ENCODE measurements at regions not wholly inside any gene's neighbourhood (a gene's known extent, or its start where the extent isn't known, plus 50 kb on each side); places are given as distances from the start of the nearest gene placed in this dataset.

GRCh38 chr5:31131381-31131891 lies 62.0 kb upstream of the CDH6 start:
- Histone ChIP-seq H3K9me3 (ENCODE audit: low read depth) (no peaks in the 10 kb centered on the region), H3F3A (ENCODE audit: low read depth) (no peaks in the 10 kb centered on the region), H3K79me2 (ENCODE audit: low read depth) (no peaks in the 10 kb centered on the region), H3K4me3 (no peak overlapping the region), H3K27me3 (no peaks in the 10 kb centered on the region), H3K4me2 (no peak overlapping the region), H3K9ac (no peak overlapping the region), H3K27ac (no peak overlapping the region), H3K4me1 (no peaks in the 10 kb centered on the region), H3K36me3 (no peaks in the 10 kb centered on the region), H2AFZ (replicated peaks) (no peak overlapping the region), H4K20me1 (ENCODE audit: low read depth) (no peaks in the 10 kb centered on the region)
- no peak for DNase-seq (ENCODE audit: low spot score)
- Mint-ChIP-seq H3K27ac (no peak overlapping the region), H3K36me3 (peaks cover 1% of the 10 kb centered on the region), H3K27me3 (ENCODE audit: insufficient read depth, low read depth) (peaks cover 9% of the 10 kb centered on the region), H3K4me1 (peaks cover 16% of the 10 kb centered on the region), H3K4me3 (no peak overlapping the region), H3K9me3 (peaks cover 23% of the 10 kb centered on the region)
- TF ChIP-seq CTCF (IDR thresholded peaks at IDR 0.05) = no peak
- no peak for TF ChIP-seq EZH2 (IDR thresholded peaks at IDR 0.05)
- no peak for TF ChIP-seq EZH2phosphoT487 (IDR thresholded peaks at IDR 0.05)

- Histone ChIP-seq H3K9ac (no peak overlapping the region), H3K9me3 (ENCODE audit: low read depth) (no peaks in the 10 kb centered on the region), H3K36me3 (no peaks in the 10 kb centered on the region), H3K4me2 (no peak overlapping the region), H4K20me1 (ENCODE audit: low read depth) (no peaks in the 10 kb centered on the region), H3K4me3 (no peak overlapping the region), H3K27me3 (no peaks in the 10 kb centered on the region), H3K4me1 (no peaks in the 10 kb centered on the region), H3F3A (ENCODE audit: low read depth) (no peaks in the 10 kb centered on the region), H3K79me2 (ENCODE audit: low read depth) (no peaks in the 10 kb centered on the region), H2AFZ (replicated peaks) (no peak overlapping the region), H3K27ac (no peak overlapping the region)
- TF ChIP-seq EZH2phosphoT487 (IDR thresholded peaks at IDR 0.05) = no peak
- TF ChIP-seq EZH2 (IDR thresholded peaks at IDR 0.05) = no peak
- TF ChIP-seq CTCF (IDR thresholded peaks at IDR 0.05) = no peak
- Mint-ChIP-seq H3K4me1 (peaks cover 16% of the 10 kb centered on the region), H3K27ac (no peak overlapping the region), H3K27me3 (ENCODE audit: insufficient read depth, low read depth) (peaks cover 8% of the 10 kb centered on the region), H3K9me3 (peaks cover 27% of the 10 kb centered on the region), H3K4me3 (no peak overlapping the region), H3K36me3 (peaks cover 3% of the 10 kb centered on the region)
- DNase-seq (ENCODE audit: low spot score) = no peak
These were observed 62.8 kb upstream of the CDH6 start for GRCh38 chr5:31130676-31131075.

GRCh38 chr5:31124651-31125305 lies 68.7 kb upstream of the CDH6 start:
- Histone ChIP-seq H3K79me2 (ENCODE audit: low read depth) (no peaks in the 10 kb centered on the region), H3K27ac (no peak overlapping the region), H3K4me2 (no peak overlapping the region), H3K4me1 (peaks cover 32% of the 10 kb centered on the region), H4K20me1 (ENCODE audit: low read depth) (no peaks in the 10 kb centered on the region), H3K27me3 (no peaks in the 10 kb centered on the region), H3K9ac (no peak overlapping the region), H3K9me3 (ENCODE audit: low read depth) (no peaks in the 10 kb centered on the region), H3F3A (ENCODE audit: low read depth) (peaks cover 9% of the 10 kb centered on the region), H2AFZ (replicated peaks) (no peak overlapping the region), H3K36me3 (no peaks in the 10 kb centered on the region), H3K4me3 (no peak overlapping the region)
- TF ChIP-seq EZH2 (IDR thresholded peaks at IDR 0.05) (no peak), CTCF (IDR thresholded peaks at IDR 0.05) (no peak)
- H3K4me1 Mint-ChIP-seq = peaks cover 45% of the 10 kb centered on the region
- peaks cover 31% of the 10 kb centered on the region for H3K9me3 Mint-ChIP-seq
- no peak overlapping the region for H3K27ac Mint-ChIP-seq
- no peak overlapping the region for H3K4me3 Mint-ChIP-seq
- H3K36me3 Mint-ChIP-seq = peaks cover 10% of the 10 kb centered on the region
- H3K27me3 Mint-ChIP-seq (ENCODE audit: insufficient read depth, low read depth) = peaks cover 4% of the 10 kb centered on the region
- no peak for DNase-seq (ENCODE audit: low spot score)
